Cardiac muscle cell (in vitro differentiated cells and primary cell): ENCODE measurements at regions not wholly inside any gene's neighbourhood (a gene's known extent, or its start where the extent isn't known, plus 50 kb on each side); places are given as distances from the start of the nearest gene placed in this dataset.

ENCODE experiments used
- DNase-seq, 2 donors: peaks; one replicate each; pipeline versions ENCODE4 v3.0.0 to v3.0.0-alpha.2; 2010 to 2017; ENCODE audit warnings: low read depth in 1 of 2, low spot score in 1 of 2
- H3K27ac ChIP-seq: fragments of 200-600 bp; sonication (generic); 2 replicates; pipeline ENCODE4 v1.5.1; 2016
- H3K27me3 ChIP-seq: fragments of 200-600 bp; sonication (generic); 2 replicates; pipeline ENCODE4 v1.6.0; 2016; ENCODE audit warnings: control low read depth
- H3K36me3 ChIP-seq: fragments of 200-600 bp; sonication (generic); 2 replicates; pipeline ENCODE4 v1.5.1; 2016; ENCODE audit warnings: control low read depth
- H3K4me1 ChIP-seq: fragments of 200-600 bp; sonication (generic); 2 replicates; pipeline ENCODE4 v1.8.1; 2017; ENCODE audit warnings: low read depth, mild to moderate bottlenecking, mixed run types
- H3K4me3 ChIP-seq: fragments of 200-600 bp; sonication (generic); 2 replicates; pipeline ENCODE4 v1.5.1; 2016; ENCODE audit warnings: mild to moderate bottlenecking
- H3K9me3 ChIP-seq: fragments of 200-600 bp; sonication (generic); 2 replicates; pipeline ENCODE4 v1.5.1; 2017; ENCODE audit warnings: low read depth, mild to moderate bottlenecking, control low read depth
- CTCF ChIP-seq: IDR thresholded peaks from 2 replicates; pipeline ENCODE4 v1.5.1; 2012; ENCODE audit warnings: low read depth, mild to moderate bottlenecking, low read length

GRCh38 chr7:3246651-3247050, 54.4 kb upstream of the SDK1 start:
- H3K4me1 ChIP-seq, result no peaks in the 10 kb centered on the region
- H3K27ac ChIP-seq, result peak overlapping the region; percentile 24
- no peaks in the 10 kb centered on the region for H3K9me3 ChIP-seq
- TF ChIP-seq CTCF, result no peak
- H3K4me3 ChIP-seq, result no peak overlapping the region
- no peaks in the 10 kb centered on the region for H3K27me3 ChIP-seq
- DNase-seq, result no peak
- no peaks in the 10 kb centered on the region for H3K36me3 ChIP-seq

DNA sequence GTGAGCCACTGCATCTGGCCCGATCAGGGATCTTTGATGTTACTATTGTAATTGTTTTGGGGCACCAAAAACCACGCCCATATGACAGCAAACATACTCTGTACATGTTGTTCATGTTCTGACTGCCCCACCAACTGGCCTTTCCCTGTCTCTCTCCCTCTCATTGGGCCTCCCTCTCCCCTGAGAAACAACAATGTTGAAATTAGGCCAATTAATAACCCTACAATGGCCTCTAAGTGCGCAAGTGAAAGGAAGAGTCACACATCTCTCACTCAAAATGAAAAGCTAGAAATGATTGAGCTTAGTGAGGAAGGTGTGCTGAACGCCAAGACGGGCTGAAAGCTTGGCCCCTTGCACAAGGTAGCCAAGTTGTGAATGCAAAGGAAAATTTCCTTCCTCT, 50.3 kb upstream of the SDK1 start:
- no peak for DNase-seq
- Histone ChIP-seq H3K4me1 (no peaks in the 10 kb centered on the region), H3K27me3 (no peaks in the 10 kb centered on the region), H3K4me3 (no peak overlapping the region), H3K36me3 (no peaks in the 10 kb centered on the region), H3K9me3 (no peaks in the 10 kb centered on the region), H3K27ac (no peak overlapping the region)
- TF ChIP-seq CTCF, result no peak
